ENCODE measurements at regions not wholly inside any gene's neighbourhood (a gene's known extent, or its start where the extent isn't known, plus 50 kb on each side); places are given as distances from the start of the nearest gene placed in this dataset.

DNA sequence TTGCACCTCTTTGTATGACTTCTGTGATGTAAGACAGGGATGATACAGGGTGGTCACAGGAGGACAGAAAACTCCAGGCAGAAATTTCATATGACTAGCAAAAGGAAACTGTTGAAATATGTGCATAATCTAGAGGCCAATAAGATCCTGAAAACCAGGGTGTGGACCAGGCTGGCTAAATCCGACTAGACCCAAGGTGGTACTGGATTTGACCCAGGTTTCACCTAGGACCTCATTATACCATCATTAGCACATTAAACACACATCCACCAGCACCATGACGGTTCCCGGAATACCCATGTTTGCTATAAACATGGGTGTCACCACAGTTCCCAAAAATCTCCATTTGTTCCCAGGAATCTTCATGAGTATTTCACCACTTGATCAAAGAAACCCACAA, 517.1 kb downstream of the ZNF608 start:
- no peaks in the 10 kb centered on the region for H3K9me3 ChIP-seq (ENCODE audit: control insufficient read depth, low read depth, low read length)
- H2BK120ac ChIP-seq (ENCODE audit: low read depth, low read length, poor library complexity, severe bottlenecking), result no peak overlapping the region
- H3K79me1 ChIP-seq (ENCODE audit: insufficient read depth, low read depth, low read length, poor library complexity, severe bottlenecking), result no peaks in the 10 kb centered on the region
- no peak overlapping the region for H3K4ac ChIP-seq (ENCODE audit: low read depth, low read length)
- TF ChIP-seq, protein P1, sequence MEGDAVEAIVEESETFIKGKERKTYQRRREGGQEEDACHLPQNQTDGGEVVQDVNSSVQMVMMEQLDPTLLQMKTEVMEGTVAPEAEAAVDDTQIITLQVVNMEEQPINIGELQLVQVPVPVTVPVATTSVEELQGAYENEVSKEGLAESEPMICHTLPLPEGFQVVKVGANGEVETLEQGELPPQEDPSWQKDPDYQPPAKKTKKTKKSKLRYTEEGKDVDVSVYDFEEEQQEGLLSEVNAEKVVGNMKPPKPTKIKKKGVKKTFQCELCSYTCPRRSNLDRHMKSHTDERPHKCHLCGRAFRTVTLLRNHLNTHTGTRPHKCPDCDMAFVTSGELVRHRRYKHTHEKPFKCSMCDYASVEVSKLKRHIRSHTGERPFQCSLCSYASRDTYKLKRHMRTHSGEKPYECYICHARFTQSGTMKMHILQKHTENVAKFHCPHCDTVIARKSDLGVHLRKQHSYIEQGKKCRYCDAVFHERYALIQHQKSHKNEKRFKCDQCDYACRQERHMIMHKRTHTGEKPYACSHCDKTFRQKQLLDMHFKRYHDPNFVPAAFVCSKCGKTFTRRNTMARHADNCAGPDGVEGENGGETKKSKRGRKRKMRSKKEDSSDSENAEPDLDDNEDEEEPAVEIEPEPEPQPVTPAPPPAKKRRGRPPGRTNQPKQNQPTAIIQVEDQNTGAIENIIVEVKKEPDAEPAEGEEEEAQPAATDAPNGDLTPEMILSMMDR (conservative IDR thresholded peaks at IDR 0.05), result no peak
- H2AFZ ChIP-seq (ENCODE audit: low read length), result no peak overlapping the region
- H3K79me2 ChIP-seq (ENCODE audit: insufficient read depth, low read length), result no peaks in the 10 kb centered on the region
- H2AK5ac ChIP-seq (ENCODE audit: insufficient read length, low read length), result no peak overlapping the region
- H4K8ac ChIP-seq (replicated peaks; ENCODE audit: insufficient read length, low read depth, low read length), result no peak overlapping the region
- H3K23me2 ChIP-seq (ENCODE audit: insufficient read length, low read depth, low read length, poor library complexity, severe bottlenecking), result no peaks in the 10 kb centered on the region
- no peak overlapping the region for H3K14ac ChIP-seq (ENCODE audit: insufficient read depth, low read length)
- no peak overlapping the region for H4K5ac ChIP-seq (ENCODE audit: insufficient read length, low read depth, low read length)
- H3K9ac ChIP-seq (ENCODE audit: extremely low read depth, insufficient read length, low read length), result no peak overlapping the region
- H2BK15ac ChIP-seq (ENCODE audit: low read depth, low read length), result no peak overlapping the region
- H3K23ac ChIP-seq (ENCODE audit: insufficient read length, low read depth, low read length), result no peak overlapping the region
- H3K27ac ChIP-seq (ENCODE audit: insufficient read length, low read depth, low read length), result no peak overlapping the region
- Mint-ChIP-seq H3K27ac (no peak overlapping the region; a peak in 1 of 7 replicates), H3K4me3 (no peak overlapping the region), H3K27me3 (ENCODE audit: low read depth) (no peaks in the 10 kb centered on the region), H3K9me3 (peaks cover 17% of the 10 kb centered on the region in 2 experiments), H3K4me1 (peaks cover 27 to 34% of the 10 kb centered on the region in 2 experiments), H3K36me3 (ENCODE audit: insufficient read depth in 1 of 3, low read depth in 3 of 3) (peaks cover 9 to 34% (median 13%) of the 10 kb centered on the region in 3 experiments)
- no peak overlapping the region for H2BK12ac ChIP-seq (ENCODE audit: insufficient read length, low read depth, low read length)
- H4K91ac ChIP-seq (ENCODE audit: insufficient read length, low read depth, low read length), result no peak overlapping the region
- no peak overlapping the region for H3K56ac ChIP-seq (ENCODE audit: insufficient read length, low read depth, low read length)
- peaks cover 5% of the 10 kb centered on the region; the same call in 1 of the 2 replicates for H3K4me1 ChIP-seq (ENCODE audit: insufficient read depth, low read length)
- no peak overlapping the region for H3T11ph ChIP-seq (ENCODE audit: low read length)
- H3K27me3 ChIP-seq (ENCODE audit: insufficient read depth, low read length), result no peaks in the 10 kb centered on the region
- no peaks in the 10 kb centered on the region for H4K20me1 ChIP-seq (ENCODE audit: control insufficient read depth, insufficient read depth, insufficient read length)
- no peak overlapping the region for H3K18ac ChIP-seq (ENCODE audit: insufficient read length, low read depth, low read length)
- DNase-seq, result no peak
- no peak overlapping the region for H2BK5ac ChIP-seq (ENCODE audit: insufficient read length, low read length)
- no peak overlapping the region for H3K4me2 ChIP-seq (ENCODE audit: insufficient read depth, insufficient read length, low read length)
- no peak overlapping the region for H2BK20ac ChIP-seq (ENCODE audit: low read depth, low read length, poor library complexity, severe bottlenecking)
- no CpG with 5 or more reads among the region's 3 CpGs for WGBS (ENCODE audit: extremely low coverage, insufficient read length, low lambda C conversion rate)
